ENCODE measurements at regions not wholly inside any gene's neighbourhood (a gene's known extent, or its start where the extent isn't known, plus 50 kb on each side); places are given as distances from the start of the nearest gene placed in this dataset.

DNA sequence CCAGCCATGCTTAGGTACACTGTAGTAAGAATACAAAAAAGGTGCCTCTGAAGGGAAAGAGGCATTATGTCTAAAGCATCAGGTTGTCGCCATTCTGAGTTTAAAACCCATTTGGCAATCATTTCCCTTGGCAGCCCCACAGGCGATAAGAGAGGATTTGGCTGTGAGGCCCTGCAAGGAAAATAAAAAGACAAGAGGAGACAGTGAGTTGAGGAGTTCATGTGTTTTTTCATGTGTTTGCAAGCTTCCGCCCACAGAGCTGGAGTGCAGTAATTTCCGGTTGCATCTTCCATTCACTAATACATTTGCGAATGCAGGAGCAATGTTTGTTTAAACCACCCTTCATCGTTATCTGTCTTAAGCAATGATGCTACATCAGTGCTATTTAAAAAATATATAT is 138.5 kb upstream of the SOX4 start:
- H3K36me3 Mint-ChIP-seq (ENCODE audit: insufficient read depth, unreplicated experiment) = no peaks in the 10 kb centered on the region
- no peak overlapping the region for H3K27ac Mint-ChIP-seq (ENCODE audit: unreplicated experiment)
- CTCF ChIA-PET = no interaction called here
- no peaks in the 10 kb centered on the region for H3K27me3 Mint-ChIP-seq (ENCODE audit: unreplicated experiment)
- DNase-seq = no peak
- H3K4me1 Mint-ChIP-seq (ENCODE audit: low read depth, unreplicated experiment) = peaks cover 15% of the 10 kb centered on the region
- no peak overlapping the region for H3K4me3 Mint-ChIP-seq (ENCODE audit: low read depth, unreplicated experiment)
- TF ChIP-seq, protein P1, sequence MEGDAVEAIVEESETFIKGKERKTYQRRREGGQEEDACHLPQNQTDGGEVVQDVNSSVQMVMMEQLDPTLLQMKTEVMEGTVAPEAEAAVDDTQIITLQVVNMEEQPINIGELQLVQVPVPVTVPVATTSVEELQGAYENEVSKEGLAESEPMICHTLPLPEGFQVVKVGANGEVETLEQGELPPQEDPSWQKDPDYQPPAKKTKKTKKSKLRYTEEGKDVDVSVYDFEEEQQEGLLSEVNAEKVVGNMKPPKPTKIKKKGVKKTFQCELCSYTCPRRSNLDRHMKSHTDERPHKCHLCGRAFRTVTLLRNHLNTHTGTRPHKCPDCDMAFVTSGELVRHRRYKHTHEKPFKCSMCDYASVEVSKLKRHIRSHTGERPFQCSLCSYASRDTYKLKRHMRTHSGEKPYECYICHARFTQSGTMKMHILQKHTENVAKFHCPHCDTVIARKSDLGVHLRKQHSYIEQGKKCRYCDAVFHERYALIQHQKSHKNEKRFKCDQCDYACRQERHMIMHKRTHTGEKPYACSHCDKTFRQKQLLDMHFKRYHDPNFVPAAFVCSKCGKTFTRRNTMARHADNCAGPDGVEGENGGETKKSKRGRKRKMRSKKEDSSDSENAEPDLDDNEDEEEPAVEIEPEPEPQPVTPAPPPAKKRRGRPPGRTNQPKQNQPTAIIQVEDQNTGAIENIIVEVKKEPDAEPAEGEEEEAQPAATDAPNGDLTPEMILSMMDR (IDR thresholded peaks at IDR 0.05; ENCODE audit: unreplicated experiment) = no peak
- intact Hi-C loops (cut with micrococcal nuclease; ENCODE audit: unreplicated experiment) = no loop called here
- BruUV-seq (replicated peaks) = no TSS peak
- H3K9me3 Mint-ChIP-seq (ENCODE audit: low read depth, unreplicated experiment) = peaks cover 6% of the 10 kb centered on the region

DNA sequence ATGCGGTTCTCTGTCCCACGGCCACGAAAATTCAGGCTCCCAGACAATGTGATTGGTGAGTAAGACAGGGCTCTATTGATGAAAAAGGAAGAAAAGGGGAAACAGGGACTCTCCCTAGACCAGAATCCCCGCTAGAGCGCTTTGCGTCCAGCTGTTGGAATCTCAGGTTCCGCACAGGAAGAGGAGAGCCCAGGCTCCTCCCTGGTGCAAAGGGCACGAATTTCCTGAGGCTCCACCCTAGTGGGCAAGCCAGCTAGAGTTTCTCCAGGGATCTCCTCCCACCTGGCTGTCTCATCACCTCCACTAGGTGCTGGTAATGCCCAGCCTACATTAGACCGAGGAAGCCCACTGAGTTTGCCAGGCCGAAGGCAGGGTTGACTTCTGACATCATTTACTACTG is 135.9 kb upstream of the SOX4 start:
- Mint-ChIP-seq H3K4me1 (ENCODE audit: low read depth, unreplicated experiment) (no peaks in the 10 kb centered on the region), H3K27ac (ENCODE audit: unreplicated experiment) (no peak overlapping the region), H3K27me3 (ENCODE audit: unreplicated experiment) (no peaks in the 10 kb centered on the region), H3K36me3 (ENCODE audit: insufficient read depth, unreplicated experiment) (no peaks in the 10 kb centered on the region), H3K9me3 (ENCODE audit: low read depth, unreplicated experiment) (no peaks in the 10 kb centered on the region), H3K4me3 (ENCODE audit: low read depth, unreplicated experiment) (no peak overlapping the region)
- TF ChIP-seq, protein P1 (IDR thresholded peaks at IDR 0.05; ENCODE audit: unreplicated experiment) = no peak
- CTCF ChIA-PET = no interaction called here
- BruUV-seq (replicated peaks) = no TSS peak
- no peak for DNase-seq
- intact Hi-C loops (cut with micrococcal nuclease; ENCODE audit: unreplicated experiment) = no loop called here

DNA sequence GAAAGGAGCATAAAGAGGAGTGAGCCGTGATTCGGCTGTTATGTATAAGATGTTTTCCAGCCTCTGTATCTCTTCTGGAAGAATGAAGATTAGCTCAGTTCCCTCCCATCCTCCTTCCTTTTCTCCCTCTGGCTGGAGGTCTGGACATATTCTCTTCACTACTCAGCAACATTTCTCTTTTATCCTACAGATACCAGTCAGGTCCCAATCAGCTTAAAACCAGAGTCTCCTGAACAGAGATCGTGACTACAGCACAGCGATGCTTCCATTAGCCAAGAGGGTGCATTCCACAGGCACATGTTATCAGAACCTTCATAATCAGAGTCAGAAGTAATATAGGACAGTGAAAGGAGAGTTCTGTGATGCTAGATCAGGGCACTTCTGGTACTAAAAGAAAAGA is 133.9 kb upstream of the SOX4 start:
- Mint-ChIP-seq H3K4me1 (ENCODE audit: low read depth, unreplicated experiment) (no peaks in the 10 kb centered on the region), H3K9me3 (ENCODE audit: low read depth, unreplicated experiment) (no peaks in the 10 kb centered on the region), H3K36me3 (ENCODE audit: insufficient read depth, unreplicated experiment) (no peaks in the 10 kb centered on the region), H3K4me3 (ENCODE audit: low read depth, unreplicated experiment) (no peak overlapping the region), H3K27me3 (ENCODE audit: unreplicated experiment) (no peaks in the 10 kb centered on the region), H3K27ac (ENCODE audit: unreplicated experiment) (no peak overlapping the region)
- TF ChIP-seq, protein P1 (IDR thresholded peaks at IDR 0.05; ENCODE audit: unreplicated experiment) = no peak
- no peak for DNase-seq
- CTCF ChIA-PET = interaction anchor here (1.7 kb wide), 1 partner anchor 9 kb away, joined by 7 read pairs; no protein-coding TSS in a partner anchor
- BruUV-seq (replicated peaks) = no TSS peak
- intact Hi-C loops (cut with micrococcal nuclease; ENCODE audit: unreplicated experiment) = no loop called here

DNA sequence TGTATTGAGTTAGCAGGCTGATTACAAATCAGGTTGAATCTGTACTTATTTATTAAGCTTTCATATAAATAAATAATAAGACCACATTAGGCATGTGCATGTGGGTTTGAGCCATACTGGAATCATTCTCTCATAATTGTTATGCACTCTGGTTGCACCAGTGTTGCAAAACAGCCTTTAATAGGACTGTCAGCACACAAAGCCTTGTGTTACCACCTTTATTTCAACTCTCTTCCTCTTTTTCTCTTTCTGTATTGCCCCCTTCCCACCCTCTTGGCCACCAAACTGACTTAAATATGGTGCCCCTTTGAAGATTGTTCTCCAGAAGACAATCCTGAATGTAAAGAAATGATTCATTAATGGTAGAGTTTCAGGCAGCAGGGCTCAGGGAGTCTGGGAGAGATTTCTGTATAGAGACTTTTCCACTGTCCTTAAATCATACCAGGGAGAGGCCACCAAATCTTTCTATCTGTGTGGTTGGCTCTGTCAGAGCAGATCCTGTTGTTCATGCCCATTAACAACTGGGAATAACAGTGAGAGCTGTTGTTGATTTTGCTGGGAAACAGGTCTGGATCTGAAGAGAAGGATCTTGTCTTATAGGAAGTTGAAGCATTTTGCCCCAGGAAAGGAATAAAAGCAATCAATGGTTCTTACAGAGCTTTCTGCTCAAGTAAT is 131.6 kb upstream of the SOX4 start:
- Mint-ChIP-seq H3K27me3 (ENCODE audit: unreplicated experiment) (no peaks in the 10 kb centered on the region), H3K4me1 (ENCODE audit: low read depth, unreplicated experiment) (no peaks in the 10 kb centered on the region), H3K36me3 (ENCODE audit: insufficient read depth, unreplicated experiment) (no peaks in the 10 kb centered on the region), H3K9me3 (ENCODE audit: low read depth, unreplicated experiment) (no peaks in the 10 kb centered on the region), H3K4me3 (ENCODE audit: low read depth, unreplicated experiment) (no peak overlapping the region), H3K27ac (ENCODE audit: unreplicated experiment) (no peak overlapping the region)
- intact Hi-C loops (cut with micrococcal nuclease; ENCODE audit: unreplicated experiment) = no loop called here
- BruUV-seq (replicated peaks) = no TSS peak
- DNase-seq = no peak
- TF ChIP-seq, protein P1 (IDR thresholded peaks at IDR 0.05; ENCODE audit: unreplicated experiment) = no peak
- CTCF ChIA-PET = no interaction called here
